H9 (cell line): ENCODE measurements at regions not wholly inside any gene's neighbourhood (a gene's known extent, or its start where the extent isn't known, plus 50 kb on each side); places are given as distances from the start of the nearest gene placed in this dataset.

Source experiments
- DNase-seq: peaks from one replicate; pipeline ENCODE4 v3.0.0-alpha.2; 2017
- H2AFZ ChIP-seq: one replicate; pipeline ENCODE4 v1.6.1; 2013; ENCODE audit warnings: mild to moderate bottlenecking, low read length, control low read depth, moderate library complexity
- H2AK5ac ChIP-seq: 2 replicates; pipeline ENCODE4 v1.6.1; 2013; ENCODE audit warnings: low read length, control low read depth, mixed read lengths; ENCODE audit not compliant: insufficient read length
- H2BK120ac ChIP-seq: one replicate; pipeline ENCODE4 v1.6.1; 2013; ENCODE audit warnings: low read depth, mild to moderate bottlenecking, low read length, control low read depth, inconsistent platforms; ENCODE audit not compliant: poor library complexity, severe bottlenecking
- H2BK12ac ChIP-seq: 2 replicates; pipeline ENCODE4 v1.6.1; 2013; ENCODE audit warnings: low read length, control low read depth, mixed read lengths, low read depth; ENCODE audit not compliant: insufficient read length
- H2BK15ac ChIP-seq: 2 replicates; pipeline ENCODE4 v1.6.1; 2013; ENCODE audit warnings: low read depth, low read length, control low read depth
- H2BK20ac ChIP-seq: one replicate; pipeline ENCODE4 v1.6.1; 2013; ENCODE audit warnings: low read depth, mild to moderate bottlenecking, low read length, control low read depth, inconsistent platforms; ENCODE audit not compliant: poor library complexity, severe bottlenecking
- H2BK5ac ChIP-seq: 2 replicates; pipeline ENCODE4 v1.6.1; 2013; ENCODE audit warnings: low read length, control low read depth, mixed read lengths; ENCODE audit not compliant: insufficient read length
- H3K14ac ChIP-seq: 2 replicates; pipeline ENCODE4 v1.6.1; 2013; ENCODE audit warnings: low read length, control low read depth; ENCODE audit not compliant: insufficient read depth
- H3K18ac ChIP-seq: 2 replicates; pipeline ENCODE4 v1.6.1; 2013; ENCODE audit warnings: low read depth, mild to moderate bottlenecking, mixed read lengths, low read length, control low read depth; ENCODE audit not compliant: insufficient read length
- H3K23ac ChIP-seq: 2 replicates; pipeline ENCODE4 v1.6.1; 2013; ENCODE audit warnings: low read length, control low read depth, mixed read lengths, low read depth; ENCODE audit not compliant: insufficient read length
- H3K23me2 ChIP-seq: 2 replicates; pipeline ENCODE4 v1.6.1; 2013; ENCODE audit warnings: low read depth, mild to moderate bottlenecking, mixed read lengths, low read length, control low read depth; ENCODE audit not compliant: insufficient read length, poor library complexity, severe bottlenecking
- H3K27ac ChIP-seq: 2 replicates; pipeline ENCODE4 v1.5.1; 2013; ENCODE audit warnings: low read length, control low read depth, mixed read lengths, low read depth; ENCODE audit not compliant: insufficient read length
- H3K27me3 ChIP-seq: 2 replicates; pipeline ENCODE4 v1.6.1; 2013; ENCODE audit warnings: low read length, control low read depth, inconsistent platforms; ENCODE audit not compliant: insufficient read depth
- H3K4ac ChIP-seq: 2 replicates; pipeline ENCODE4 v1.6.1; 2013; ENCODE audit warnings: low read depth, mild to moderate bottlenecking, control low read depth, inconsistent platforms, low read length, moderate library complexity
- H3K4me1 ChIP-seq: 2 replicates; pipeline ENCODE4 v1.6.1; 2013; ENCODE audit warnings: low read length, control low read depth, inconsistent platforms; ENCODE audit not compliant: insufficient read depth
- H3K4me2 ChIP-seq: 2 replicates; pipeline ENCODE4 v1.6.1; 2013; ENCODE audit warnings: low read length, control low read depth, mixed read lengths; ENCODE audit not compliant: insufficient read length, insufficient read depth
- H3K56ac ChIP-seq: 2 replicates; pipeline ENCODE4 v1.6.1; 2013; ENCODE audit warnings: low read depth, mild to moderate bottlenecking, mixed read lengths, low read length, control low read depth; ENCODE audit not compliant: insufficient read length
- H3K79me1 ChIP-seq: 2 replicates; pipeline ENCODE4 v1.6.1; 2013; ENCODE audit warnings: low read depth, mild to moderate bottlenecking, moderate library complexity, low read length, control low read depth, inconsistent platforms; ENCODE audit not compliant: insufficient read depth, poor library complexity, severe bottlenecking
- H3K79me2 ChIP-seq: 2 replicates; pipeline ENCODE4 v1.6.1; 2013; ENCODE audit warnings: low read length, control low read depth, inconsistent platforms; ENCODE audit not compliant: insufficient read depth
- H3K9ac ChIP-seq: 2 replicates; pipeline ENCODE4 v1.6.1; 2013; ENCODE audit warnings: low read length, control low read depth, mixed read lengths; ENCODE audit not compliant: insufficient read length; ENCODE audit errors: extremely low read depth
- H3K9me3 ChIP-seq: one replicate; pipeline ENCODE4 v1.6.1; 2013; ENCODE audit warnings: low read depth, low read length, inconsistent platforms; ENCODE audit not compliant: control insufficient read depth
- H3T11ph ChIP-seq: one replicate; pipeline ENCODE4 v1.6.1; 2013; ENCODE audit warnings: mild to moderate bottlenecking, low read length, control low read depth, inconsistent platforms
- H4K20me1 ChIP-seq: one replicate; pipeline ENCODE4 v1.6.1; 2013; ENCODE audit not compliant: control insufficient read depth, insufficient read length, insufficient read depth
- H4K5ac ChIP-seq: 2 replicates; pipeline ENCODE4 v1.6.1; 2013; ENCODE audit warnings: low read depth, mild to moderate bottlenecking, mixed read lengths, low read length, control low read depth; ENCODE audit not compliant: insufficient read length
- H4K8ac ChIP-seq: replicated peaks from 2 replicates; pipeline ENCODE4 v1.6.1; 2013; ENCODE audit warnings: low read length, control low read depth, mixed read lengths, low read depth; ENCODE audit not compliant: insufficient read length
- H4K91ac ChIP-seq: 2 replicates; pipeline ENCODE4 v1.6.1; 2013; ENCODE audit warnings: low read depth, mild to moderate bottlenecking, moderate library complexity, mixed read lengths, low read length, control low read depth; ENCODE audit not compliant: insufficient read length
- H3K27ac Mint-ChIP-seq, 3 experiments: 2 replicates in 2 of 3; 3 replicates in 1 of 3; pipeline ENCODE4 v1.8.0; 2020 to 2021; ENCODE audit warnings: mixed read lengths in 3 of 3, mild to moderate bottlenecking in 1 of 3, moderate library complexity in 1 of 3
- H3K27me3 Mint-ChIP-seq: 2 replicates; pipeline ENCODE4 v1.8.0; 2021; ENCODE audit warnings: low read depth, mild to moderate bottlenecking, moderate library complexity, mixed read lengths
- H3K36me3 Mint-ChIP-seq, 3 experiments: 2 replicates in 2 of 3; 3 replicates in 1 of 3; pipeline ENCODE4 v1.8.0; 2020 to 2021; ENCODE audit warnings: low read depth in 3 of 3, mixed read lengths in 3 of 3; ENCODE audit not compliant: insufficient read depth in 1 of 3
- H3K4me1 Mint-ChIP-seq, 2 experiments: 2 replicates each; pipeline ENCODE4 v1.8.0; 2020; ENCODE audit warnings: mixed read lengths in 2 of 2
- H3K4me3 Mint-ChIP-seq, 2 experiments: 2 replicates in 1 of 2; 3 replicates in 1 of 2; pipeline ENCODE4 v1.8.0; 2020 to 2021; ENCODE audit warnings: mild to moderate bottlenecking in 2 of 2, mixed read lengths in 2 of 2, moderate library complexity in 1 of 2
- H3K9me3 Mint-ChIP-seq, 2 experiments: 2 replicates in 1 of 2; 3 replicates in 1 of 2; pipeline ENCODE4 v1.8.0; 2020; ENCODE audit warnings: mild to moderate bottlenecking in 2 of 2, mixed read lengths in 2 of 2, moderate library complexity in 1 of 2
- WGBS: extraction: QIAGEN DNeasy Blood & Tissue Kit; methylation state at CpG from one replicate; pipeline ENCODE4 v1.1.7; 2013; ENCODE audit warnings: missing lambda C conversion rate, low lambda C conversion rate, mixed read lengths; ENCODE audit not compliant: insufficient read length; ENCODE audit errors: extremely low coverage; 5-methylcytosine and 5-hydroxymethylcytosine counted together
- TF ChIP-seq, protein P1 (sequence below): fragments of 200-600 bp; sonication (generic); conservative IDR thresholded peaks from 3 replicates; pipeline ENCODE4 v1.8.0; 2021; ENCODE audit warnings: antibody characterized with exemption, mild to moderate bottlenecking

- Histone ChIP-seq H3K79me1 (no peaks in the 10 kb centered on the region), H3K4me1 (no peaks in the 10 kb centered on the region; the same call in 1 of the 2 replicates), H2BK5ac (no peak overlapping the region), H3K79me2 (no peaks in the 10 kb centered on the region), H4K5ac (no peak overlapping the region), H3K27ac (no peak overlapping the region), H3K9me3 (no peaks in the 10 kb centered on the region), H2BK12ac (no peak overlapping the region), H2BK20ac (no peak overlapping the region), H3T11ph (no peak overlapping the region), H3K27me3 (no peaks in the 10 kb centered on the region), H3K56ac (no peak overlapping the region), H3K23me2 (no peaks in the 10 kb centered on the region), H2BK120ac (no peak overlapping the region), H3K4me2 (no peak overlapping the region), H3K14ac (no peak overlapping the region), H4K91ac (no peak overlapping the region), H4K20me1 (no peaks in the 10 kb centered on the region), H2AK5ac (no peak overlapping the region), H3K4ac (no peak overlapping the region), H2AFZ (no peak overlapping the region), H3K9ac (no peak overlapping the region), H3K23ac (no peak overlapping the region), H3K18ac (no peak overlapping the region), H4K8ac (no peak overlapping the region), H2BK15ac (no peak overlapping the region)
- H3K27ac Mint-ChIP-seq = no peak overlapping the region
- no peak overlapping the region for H3K4me3 Mint-ChIP-seq
- peaks cover 3 to 15% of the 10 kb centered on the region in 2 experiments; a peak in 3 of 4 replicates for H3K4me1 Mint-ChIP-seq
- H3K9me3 Mint-ChIP-seq = no peaks in the 10 kb centered on the region
- H3K27me3 Mint-ChIP-seq = no peaks in the 10 kb centered on the region; the same call in 1 of the 2 replicates
- TF ChIP-seq, protein P1, sequence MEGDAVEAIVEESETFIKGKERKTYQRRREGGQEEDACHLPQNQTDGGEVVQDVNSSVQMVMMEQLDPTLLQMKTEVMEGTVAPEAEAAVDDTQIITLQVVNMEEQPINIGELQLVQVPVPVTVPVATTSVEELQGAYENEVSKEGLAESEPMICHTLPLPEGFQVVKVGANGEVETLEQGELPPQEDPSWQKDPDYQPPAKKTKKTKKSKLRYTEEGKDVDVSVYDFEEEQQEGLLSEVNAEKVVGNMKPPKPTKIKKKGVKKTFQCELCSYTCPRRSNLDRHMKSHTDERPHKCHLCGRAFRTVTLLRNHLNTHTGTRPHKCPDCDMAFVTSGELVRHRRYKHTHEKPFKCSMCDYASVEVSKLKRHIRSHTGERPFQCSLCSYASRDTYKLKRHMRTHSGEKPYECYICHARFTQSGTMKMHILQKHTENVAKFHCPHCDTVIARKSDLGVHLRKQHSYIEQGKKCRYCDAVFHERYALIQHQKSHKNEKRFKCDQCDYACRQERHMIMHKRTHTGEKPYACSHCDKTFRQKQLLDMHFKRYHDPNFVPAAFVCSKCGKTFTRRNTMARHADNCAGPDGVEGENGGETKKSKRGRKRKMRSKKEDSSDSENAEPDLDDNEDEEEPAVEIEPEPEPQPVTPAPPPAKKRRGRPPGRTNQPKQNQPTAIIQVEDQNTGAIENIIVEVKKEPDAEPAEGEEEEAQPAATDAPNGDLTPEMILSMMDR = no peak
- no peak for DNase-seq
- WGBS = no CpG with 5 or more reads among the region's 2 CpGs
- H3K36me3 Mint-ChIP-seq = no peaks in the 10 kb centered on the region
These were observed 342.6 kb downstream of the MFSD1 start for GRCh38 chr3:159144472-159144871.
